ENCODE measurements at regions not wholly inside any gene's neighbourhood (a gene's known extent, or its start where the extent isn't known, plus 50 kb on each side); places are given as distances from the start of the nearest gene placed in this dataset.

DNA sequence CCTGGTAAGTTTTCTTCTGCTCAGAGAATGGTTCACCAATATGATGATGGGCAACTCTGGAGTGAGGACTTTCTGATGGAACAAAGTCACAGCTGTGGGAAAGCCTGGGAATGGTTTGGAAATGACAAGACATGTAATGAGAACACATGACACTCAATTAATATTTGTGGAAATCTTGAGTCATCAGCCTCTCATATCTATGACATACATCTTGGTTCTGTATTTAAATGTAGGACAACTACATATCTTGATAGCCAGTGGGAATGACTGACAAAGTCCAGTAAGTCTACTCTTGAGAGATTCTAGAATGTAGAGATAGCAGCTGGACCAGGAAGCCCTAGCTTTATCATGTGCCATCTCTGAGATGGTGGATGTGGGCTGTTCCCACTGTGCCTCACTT, 85.5 kb downstream of the PALM2AKAP2 start:
- Histone ChIP-seq H3K9ac (ENCODE audit: low read length) (no peak overlapping the region), H3K4me1 (ENCODE audit: control insufficient read depth in 2 of 2, insufficient read depth in 2 of 2, low read length in 2 of 2) (no peaks in the 10 kb centered on the region), H4K20me1 (ENCODE audit: control insufficient read depth, insufficient read depth, low read length, poor library complexity, severe bottlenecking) (no peaks in the 10 kb centered on the region), H3K4me3 (ENCODE audit: control extremely low read depth in 1 of 5, extremely low read depth in 1 of 5, insufficient read depth in 1 of 5, low read depth in 2 of 5, low read length in 4 of 5) (no peak overlapping the region), H3K9me3 (ENCODE audit: control extremely low read depth in 1 of 3, control insufficient read depth in 2 of 3, insufficient read depth in 1 of 3, low read length in 2 of 3) (no peaks in the 10 kb centered on the region), H3K79me2 (ENCODE audit: control insufficient read depth, insufficient read depth, low read length) (no peaks in the 10 kb centered on the region), H3K4me2 (replicated peaks; ENCODE audit: low read depth, low read length, poor library complexity, severe bottlenecking) (no peak overlapping the region), H2AFZ (ENCODE audit: insufficient read depth, low read depth, low read length, poor library complexity, severe bottlenecking) (no peak overlapping the region), H3K27ac (ENCODE audit: low read length in 2 of 2) (no peak overlapping the region), H3K27me3 (replicated peaks in 1 of 4; ENCODE audit: control extremely low read depth in 1 of 4, control insufficient read depth in 3 of 4, insufficient read depth in 4 of 4, low read length in 3 of 4) (peaks cover 0 to 5% (median 0%) of the 10 kb centered on the region in 4 experiments), H3K36me3 (replicated peaks in 1 of 2; ENCODE audit: control extremely low read depth in 1 of 2, control insufficient read depth in 1 of 2, extremely low read depth in 1 of 2, insufficient read depth in 2 of 2, low read length in 1 of 2) (no peaks in the 10 kb centered on the region)
- ChIA-PET CTCF (interaction anchor here (0.6 kb wide), 1 partner anchor 463 kb away, joined by 3 read pairs; no protein-coding TSS in a partner anchor), POLR2A (no interaction called here)
- H3K9me3 Mint-ChIP-seq (ENCODE audit: insufficient read depth) = no peaks in the 10 kb centered on the region
- H3K4me1 Mint-ChIP-seq = no peaks in the 10 kb centered on the region
- ATAC-seq (ENCODE audit: low read depth) (no peak), DNase-seq (no peak)
- TF ChIP-seq, protein P1, sequence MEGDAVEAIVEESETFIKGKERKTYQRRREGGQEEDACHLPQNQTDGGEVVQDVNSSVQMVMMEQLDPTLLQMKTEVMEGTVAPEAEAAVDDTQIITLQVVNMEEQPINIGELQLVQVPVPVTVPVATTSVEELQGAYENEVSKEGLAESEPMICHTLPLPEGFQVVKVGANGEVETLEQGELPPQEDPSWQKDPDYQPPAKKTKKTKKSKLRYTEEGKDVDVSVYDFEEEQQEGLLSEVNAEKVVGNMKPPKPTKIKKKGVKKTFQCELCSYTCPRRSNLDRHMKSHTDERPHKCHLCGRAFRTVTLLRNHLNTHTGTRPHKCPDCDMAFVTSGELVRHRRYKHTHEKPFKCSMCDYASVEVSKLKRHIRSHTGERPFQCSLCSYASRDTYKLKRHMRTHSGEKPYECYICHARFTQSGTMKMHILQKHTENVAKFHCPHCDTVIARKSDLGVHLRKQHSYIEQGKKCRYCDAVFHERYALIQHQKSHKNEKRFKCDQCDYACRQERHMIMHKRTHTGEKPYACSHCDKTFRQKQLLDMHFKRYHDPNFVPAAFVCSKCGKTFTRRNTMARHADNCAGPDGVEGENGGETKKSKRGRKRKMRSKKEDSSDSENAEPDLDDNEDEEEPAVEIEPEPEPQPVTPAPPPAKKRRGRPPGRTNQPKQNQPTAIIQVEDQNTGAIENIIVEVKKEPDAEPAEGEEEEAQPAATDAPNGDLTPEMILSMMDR (IDR thresholded peaks at IDR 0.05) = no peak
- TF ChIP-seq EZH2 (IDR thresholded peaks at IDR 0.05; ENCODE audit: borderline replicate concordance, insufficient read depth, low read depth, low read length, poor library complexity, severe bottlenecking) = no peak
- peaks cover 24% of the 10 kb centered on the region for H3K27me3 Mint-ChIP-seq
- no peak overlapping the region for H3K4me3 Mint-ChIP-seq
- no peak overlapping the region for H3K27ac Mint-ChIP-seq
- intact Hi-C loops (cut with micrococcal nuclease) = no loop called here

GRCh38 chr9:109868207-109868606, 88.2 kb downstream of the PALM2AKAP2 start:
- no peak overlapping the region for H3K4me2 ChIP-seq (replicated peaks; ENCODE audit: low read depth, low read length, poor library complexity, severe bottlenecking)
- H3K36me3 ChIP-seq (replicated peaks in 1 of 2; ENCODE audit: control extremely low read depth in 1 of 2, control insufficient read depth in 1 of 2, extremely low read depth in 1 of 2, insufficient read depth in 2 of 2, low read length in 1 of 2) = no peaks in the 10 kb centered on the region
- no peak overlapping the region for H2AFZ ChIP-seq (ENCODE audit: insufficient read depth, low read depth, low read length, poor library complexity, severe bottlenecking)
- H3K27ac ChIP-seq (ENCODE audit: low read length in 2 of 2) = no peak overlapping the region
- no peak overlapping the region for H3K9ac ChIP-seq (ENCODE audit: low read length)
- no peaks in the 10 kb centered on the region for H3K4me1 ChIP-seq (ENCODE audit: control insufficient read depth in 2 of 2, insufficient read depth in 2 of 2, low read length in 2 of 2)
- H3K27ac Mint-ChIP-seq = no peak overlapping the region
- H3K4me3 Mint-ChIP-seq = no peak overlapping the region
- ChIA-PET POLR2A (no interaction called here), CTCF (interaction anchor here (1.5 kb wide), 1 partner anchor 316 kb away, joined by 5 read pairs; no protein-coding TSS in a partner anchor)
- H3K9me3 Mint-ChIP-seq (ENCODE audit: insufficient read depth) = no peaks in the 10 kb centered on the region
- no peak for DNase-seq
- 86% methylated on average over 2 of the region's 4 CpGs for WGBS (ENCODE audit: insufficient coverage)
- intact Hi-C loops (cut with micrococcal nuclease) = no loop called here
- no peaks in the 10 kb centered on the region for H4K20me1 ChIP-seq (ENCODE audit: control insufficient read depth, insufficient read depth, low read length, poor library complexity, severe bottlenecking)
- no peaks in the 10 kb centered on the region for H3K4me1 Mint-ChIP-seq
- no peaks in the 10 kb centered on the region for H3K9me3 ChIP-seq (ENCODE audit: control extremely low read depth in 1 of 3, control insufficient read depth in 2 of 3, insufficient read depth in 1 of 3, low read length in 2 of 3)
- H3K79me2 ChIP-seq (ENCODE audit: control insufficient read depth, insufficient read depth, low read length) = no peaks in the 10 kb centered on the region
- H3K4me3 ChIP-seq (ENCODE audit: control extremely low read depth in 1 of 5, extremely low read depth in 1 of 5, insufficient read depth in 1 of 5, low read depth in 2 of 5, low read length in 4 of 5) = no peak overlapping the region
- peaks cover 36% of the 10 kb centered on the region for H3K27me3 Mint-ChIP-seq
- peaks cover 0 to 18% (median 0%) of the 10 kb centered on the region in 4 experiments for H3K27me3 ChIP-seq (replicated peaks in 1 of 4; ENCODE audit: control extremely low read depth in 1 of 4, control insufficient read depth in 3 of 4, insufficient read depth in 4 of 4, low read length in 3 of 4)
- ATAC-seq (ENCODE audit: low read depth) = no peak
- TF ChIP-seq, protein P1 (IDR thresholded peaks at IDR 0.05) = no peak
- no peak for TF ChIP-seq EZH2 (IDR thresholded peaks at IDR 0.05; ENCODE audit: borderline replicate concordance, insufficient read depth, low read depth, low read length, poor library complexity, severe bottlenecking)

Measured in B cell (primary cell).